GM21447 (cell line): ENCODE measurements at regions not wholly inside any gene's neighbourhood (a gene's known extent, or its start where the extent isn't known, plus 50 kb on each side); places are given as distances from the start of the nearest gene placed in this dataset.

Experiments
- ATAC-seq: cut with Tn5 transposase; IDR thresholded peaks from one replicate; pipeline ENCODE4 v1.9.1; 2021; ENCODE audit not compliant: unreplicated experiment

DNA sequence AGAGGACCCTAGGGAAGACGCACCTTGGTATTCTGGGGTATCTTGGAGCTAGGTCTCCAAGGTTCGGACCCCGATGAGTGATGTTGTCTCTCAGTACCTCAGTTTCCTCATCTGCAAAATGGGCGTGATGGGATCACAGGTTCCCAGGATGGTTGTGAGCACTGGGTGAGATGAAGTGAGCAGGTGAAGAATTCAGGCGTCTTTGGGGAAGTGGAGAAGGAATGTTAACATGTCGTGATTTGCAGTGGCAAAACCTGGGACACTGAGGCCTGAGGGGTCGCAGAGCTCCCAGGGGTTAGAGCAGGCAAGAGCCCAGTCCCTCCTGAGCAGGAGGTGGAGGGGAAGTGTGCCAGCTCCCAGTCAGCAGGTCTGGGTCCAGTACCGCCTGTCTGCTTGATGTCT lies 215.1 kb upstream of the GSE1 start:
- no peak for ATAC-seq

- no peak for ATAC-seq
These were observed 214.2 kb upstream of the GSE1 start for GRCh38 chr16:85398688-85399582.

DNA sequence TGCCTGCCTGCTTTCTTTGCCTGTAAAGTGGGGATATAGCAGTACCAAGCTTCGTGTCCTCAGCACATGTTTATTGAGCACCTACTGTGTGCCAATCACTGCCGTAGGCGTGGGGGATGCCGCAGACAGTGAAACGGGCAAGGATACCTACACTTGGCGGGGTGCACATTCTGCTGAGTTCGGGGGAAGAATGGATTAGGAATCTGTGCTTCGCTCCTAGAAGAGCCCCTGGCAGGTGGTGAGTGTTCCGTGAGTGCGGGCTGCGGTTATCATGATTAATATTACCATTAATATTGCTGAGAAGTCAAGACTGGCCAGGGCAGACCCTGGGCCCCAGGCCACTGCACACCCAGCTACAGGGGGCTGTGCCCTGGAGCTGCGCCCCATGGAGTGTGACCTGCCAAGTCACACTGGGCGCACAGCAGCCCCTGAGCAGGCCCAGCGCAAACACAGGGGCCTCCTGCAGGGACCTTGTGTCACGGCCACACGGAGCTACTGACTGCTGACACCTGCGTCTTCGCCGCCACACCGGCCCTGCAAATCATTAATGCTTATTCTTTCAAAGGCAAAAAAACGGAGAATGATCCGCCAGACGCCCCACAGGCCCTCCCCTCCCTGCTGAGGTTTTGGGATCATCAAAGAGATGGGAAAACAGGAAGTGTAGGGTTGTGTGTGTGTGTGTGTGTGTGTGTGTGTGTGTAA lies 213.4 kb upstream of the GSE1 start:
- ATAC-seq: no peak

GRCh38 chr16:85400305-85401205 lies 212.6 kb upstream of the GSE1 start:
- ATAC-seq: no peak

DNA sequence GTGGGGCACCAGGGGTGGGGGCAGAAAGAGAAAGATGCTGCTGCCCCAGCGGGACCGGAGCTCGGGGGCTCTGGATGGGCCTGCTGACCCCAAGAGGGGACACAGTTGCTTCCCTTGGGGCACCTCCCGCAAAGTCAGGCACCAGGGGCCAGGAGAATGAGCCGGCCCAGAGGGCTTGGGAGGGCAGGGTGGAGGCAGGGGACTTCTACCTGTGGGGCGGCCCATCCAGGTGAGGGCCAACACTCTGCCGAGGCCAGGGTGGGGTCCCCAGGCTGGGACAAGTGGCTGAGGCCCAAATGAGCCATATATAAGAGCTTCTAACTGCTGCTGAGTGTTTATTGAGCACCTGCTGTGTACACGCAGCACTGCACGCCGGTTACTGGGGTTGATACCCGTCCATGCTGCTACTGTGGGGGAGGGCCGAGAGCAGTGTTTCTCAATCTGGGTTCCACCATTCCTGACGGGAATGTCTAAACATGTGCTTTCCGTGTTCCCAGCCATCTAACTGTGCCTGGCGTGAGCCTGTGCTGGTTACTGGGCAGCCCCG lies 211.7 kb upstream of the GSE1 start:
- no peak for ATAC-seq

GRCh38 chr16:85401917-85402766 lies 211.0 kb upstream of the GSE1 start:
- no peak for ATAC-seq

GRCh38 chr16:85402910-85403692 lies 210.0 kb upstream of the GSE1 start:
- no peak for ATAC-seq

DNA sequence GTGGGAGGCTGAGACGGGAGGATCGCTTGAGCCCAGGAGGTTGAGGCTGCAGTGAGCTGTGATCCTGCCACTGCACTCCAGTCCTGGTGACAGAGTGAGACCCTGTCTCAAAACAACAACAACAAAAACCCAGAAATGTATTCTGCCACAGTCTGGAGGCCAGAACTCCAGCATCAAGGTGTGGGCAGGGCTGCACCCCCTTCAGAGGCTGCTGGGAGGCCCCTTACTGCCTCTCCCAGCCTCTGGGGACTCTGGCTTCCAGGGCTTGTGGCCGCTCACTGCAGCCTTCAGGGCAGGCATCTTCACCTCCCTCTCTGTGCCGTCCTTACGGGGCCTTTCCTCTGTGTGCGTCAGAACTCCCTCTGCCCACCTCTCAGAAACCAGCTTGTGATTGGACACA lies 209.4 kb upstream of the GSE1 start:
- ATAC-seq: no peak

DNA sequence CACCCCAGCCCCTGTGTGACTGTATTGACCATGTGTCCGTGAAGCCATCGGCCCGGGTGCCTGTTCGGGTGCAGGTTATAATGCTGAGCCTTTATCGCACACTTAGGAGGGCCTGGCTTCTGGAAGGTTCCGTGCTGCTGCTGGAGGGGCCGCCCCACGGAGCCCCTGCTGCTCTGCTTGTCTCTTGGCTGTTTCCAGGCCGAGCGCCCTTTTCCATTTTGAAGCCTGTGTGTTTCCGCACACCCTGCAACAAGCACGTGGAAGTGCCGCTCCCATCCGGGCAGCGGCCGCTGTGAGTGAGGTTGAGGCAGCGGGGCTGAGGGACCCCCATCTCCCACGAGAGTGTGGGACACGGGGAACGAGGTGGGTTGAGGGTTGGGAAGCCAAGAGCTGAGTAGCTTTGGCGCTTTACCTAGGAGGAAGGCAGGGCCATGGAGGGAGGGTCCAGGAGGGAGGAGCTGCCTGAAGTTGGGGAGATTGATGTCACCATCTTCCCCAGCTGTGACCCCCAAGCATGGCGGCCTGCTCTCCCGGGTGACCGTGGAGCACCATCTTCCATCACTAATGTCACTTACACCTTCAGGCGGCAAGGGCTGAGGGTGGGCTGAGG lies 200.1 kb upstream of the GSE1 start:
- no peak for ATAC-seq

- no peak for ATAC-seq
These were observed 199.1 kb upstream of the GSE1 start for GRCh38 chr16:85413691-85414663.

- no peak for ATAC-seq
These were observed 197.7 kb upstream of the GSE1 start for GRCh38 chr16:85415196-85416090.

GRCh38 chr16:85416228-85417109 lies 196.7 kb upstream of the GSE1 start:
- ATAC-seq: no peak

DNA sequence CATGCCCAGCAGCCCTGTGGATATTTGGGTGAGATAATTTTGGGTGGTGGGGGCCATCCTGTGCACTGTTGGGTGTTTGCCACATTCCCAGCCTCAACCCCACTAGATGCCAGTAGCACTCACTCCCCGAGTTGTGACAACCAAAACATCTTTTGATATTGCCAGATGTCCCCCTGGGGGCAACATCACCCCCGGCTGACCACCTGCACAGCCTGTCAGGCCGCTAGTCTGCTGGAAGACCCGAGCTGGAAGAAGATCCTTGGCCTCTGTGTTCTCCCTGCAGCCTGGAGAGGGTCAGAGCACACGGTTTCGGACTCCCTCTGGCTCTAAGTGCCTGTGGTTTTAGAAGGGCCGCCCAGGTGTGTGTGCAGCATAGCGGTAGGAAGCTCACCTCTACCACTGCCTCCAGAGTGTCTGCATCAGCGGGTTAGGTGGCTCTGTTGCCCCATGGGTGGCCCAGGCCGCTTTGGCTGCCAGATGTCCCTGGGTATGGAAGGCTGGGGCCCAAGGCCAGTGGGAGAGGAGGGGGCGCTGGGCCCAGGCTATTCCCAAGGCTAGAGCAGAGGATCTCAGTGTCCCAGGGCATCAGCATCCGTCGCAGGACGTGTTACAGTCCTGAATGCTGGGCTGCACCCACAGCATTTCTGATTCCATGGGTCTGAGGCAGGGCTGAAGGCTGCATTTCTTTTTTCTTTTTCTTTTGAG lies 195.8 kb upstream of the GSE1 start:
- ATAC-seq: no peak

- no peak for ATAC-seq
These were observed 194.1 kb upstream of the GSE1 start for GRCh38 chr16:85418978-85419491.
